NCI-H446 (cell line): ENCODE measurements at regions not wholly inside any gene's neighbourhood (a gene's known extent, or its start where the extent isn't known, plus 50 kb on each side); places are given as distances from the start of the nearest gene placed in this dataset.
"Not testable (repeated sequence)": the region's sequence is repeated elsewhere in the genome, so short reads cannot be mapped to it uniquely, and the experiment has no call there.

Experiments
- DNase-seq, 2 experiments: peaks; one replicate each; lab custom pipeline; 2025; lab: John Stamatoyannopoulos, UW

GRCh38 chr3:165716592-165716991, 120.6 kb downstream of the BCHE start:
- DNase-seq: no peak

GRCh38 chr3:165713479-165713878, 123.7 kb downstream of the BCHE start:
- DNase-seq: no peak

- DNase-seq: no peak
Measured at GRCh38 chr3:165712382-165712781, 124.8 kb downstream of the BCHE start.

GRCh38 chr3:165697910-165698309, 139.3 kb downstream of the BCHE start:
- no peak for DNase-seq

GRCh38 chr3:165696496-165696895, 140.7 kb downstream of the BCHE start:
- no peak for DNase-seq

GRCh38 chr3:165683947-165684346, 153.3 kb downstream of the BCHE start:
- DNase-seq: no peak

- no peak for DNase-seq
Measured at GRCh38 chr3:165682734-165683133, 154.5 kb downstream of the BCHE start.

- no peak for DNase-seq
Measured at GRCh38 chr3:165669967-165670366, 167.3 kb downstream of the BCHE start.

- DNase-seq: no peak
Measured at GRCh38 chr3:165669504-165669903, 167.7 kb downstream of the BCHE start.

- no peak for DNase-seq
Measured at GRCh38 chr3:165667676-165668075, 169.5 kb downstream of the BCHE start.

- no peak for DNase-seq
Measured at GRCh38 chr3:165658027-165658426, 179.2 kb downstream of the BCHE start.

- no peak for DNase-seq
Measured at GRCh38 chr3:165653130-165653778, 184.0 kb downstream of the BCHE start.

GRCh38 chr3:165649282-165649681, 187.9 kb downstream of the BCHE start:
- DNase-seq: not testable (repeated sequence)

- DNase-seq: no peak
Measured at GRCh38 chr3:165645191-165645590, 192.0 kb downstream of the BCHE start.

- DNase-seq: no peak
Measured at GRCh38 chr3:165644331-165644730, 192.9 kb downstream of the BCHE start.

- DNase-seq: peak; percentile 60 to 65
Measured at GRCh38 chr3:165643425-165643824, 193.8 kb downstream of the BCHE start.

- DNase-seq: peak; percentile 95 to 97
Measured at GRCh38 chr3:165642761-165643420, 194.3 kb downstream of the BCHE start.

- no peak for DNase-seq
Measured at GRCh38 chr3:165641569-165642310, 195.5 kb downstream of the BCHE start.

- DNase-seq: no peak
Measured at GRCh38 chr3:165640970-165641369, 196.3 kb downstream of the BCHE start.

GRCh38 chr3:165640031-165640430, 197.2 kb downstream of the BCHE start:
- DNase-seq: no peak

GRCh38 chr3:165638034-165638433, 199.2 kb downstream of the BCHE start:
- no peak for DNase-seq

GRCh38 chr3:165636684-165637015, 200.6 kb downstream of the BCHE start:
- no peak for DNase-seq
